Muscle layer of duodenum (tissue), 2 donors: ENCODE measurements at regions not wholly inside any gene's neighbourhood (a gene's known extent, or its start where the extent isn't known, plus 50 kb on each side); places are given as distances from the start of the nearest gene placed in this dataset.

Experiments used
- H3K27ac ChIP-seq: one replicate; pipeline ENCODE4 v1.7.0; 2013; ENCODE audit warnings: mild to moderate bottlenecking, low read length
- H3K27me3 ChIP-seq: one replicate; pipeline ENCODE4 v1.7.0; 2013; ENCODE audit warnings: low read depth, mild to moderate bottlenecking, control low read depth, low read length
- H3K36me3 ChIP-seq, 2 donors: one replicate each; pipeline ENCODE4 v1.7.0; 2013; ENCODE audit warnings: low read length in 2 of 2, control low read depth in 1 of 2, mild to moderate bottlenecking in 1 of 2; ENCODE audit not compliant: insufficient read depth in 2 of 2, control insufficient read depth in 1 of 2
- H3K4me1 ChIP-seq, 2 donors: one replicate each; pipeline ENCODE4 v1.7.0; 2013; ENCODE audit warnings: low read length in 2 of 2, mild to moderate bottlenecking in 2 of 2, control low read depth in 1 of 2, moderate library complexity in 1 of 2; ENCODE audit not compliant: insufficient read depth in 2 of 2, control insufficient read depth in 1 of 2
- H3K4me3 ChIP-seq, 2 donors: one replicate each; pipeline ENCODE4 v1.7.0; 2013; ENCODE audit warnings: low read length in 2 of 2, low read depth in 1 of 2, mild to moderate bottlenecking in 1 of 2
- H3K9me3 ChIP-seq, 2 donors: one replicate each; pipeline ENCODE4 v1.7.0; 2013; ENCODE audit warnings: low read length in 2 of 2, control low read depth in 1 of 2, mild to moderate bottlenecking in 1 of 2; ENCODE audit not compliant: control insufficient read depth in 1 of 2
- donor health status: healthy.

DNA sequence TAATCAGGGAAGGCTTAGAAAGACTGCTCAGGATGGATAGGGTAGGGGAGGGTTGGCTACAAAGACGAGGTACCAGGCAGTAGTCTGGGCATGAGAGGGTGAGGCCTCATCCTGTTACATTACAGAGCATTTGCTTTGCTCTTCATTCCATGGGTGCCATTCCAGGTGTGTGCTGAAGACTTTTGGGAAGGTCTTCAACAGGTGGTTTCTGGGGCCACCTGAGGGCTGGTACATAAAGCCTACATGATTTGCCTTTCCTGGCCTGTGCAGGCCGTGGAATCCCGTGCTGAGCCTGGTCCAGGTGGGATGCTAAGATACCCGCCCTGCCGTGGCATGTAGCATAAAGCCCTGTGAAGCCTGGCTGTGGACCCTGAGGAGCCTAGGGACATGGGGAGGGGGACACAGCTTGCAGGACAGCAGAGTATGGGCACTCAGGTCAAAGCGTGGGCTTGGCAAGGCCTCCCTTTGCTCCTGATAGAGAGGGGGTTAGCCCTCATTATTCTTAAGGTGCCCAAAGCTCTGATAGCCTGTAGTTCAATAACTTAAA lies 55.6 kb upstream of the ZNF536 start:
- Histone ChIP-seq H3K27ac (no peak overlapping the region), H3K4me1 (no peaks in the 10 kb centered on the region), H3K4me3 (no peak overlapping the region), H3K36me3 (no peaks in the 10 kb centered on the region), H3K9me3 (peaks cover 0 to 6% of the 10 kb centered on the region in 2 donors), H3K27me3 (no peaks in the 10 kb centered on the region)

DNA sequence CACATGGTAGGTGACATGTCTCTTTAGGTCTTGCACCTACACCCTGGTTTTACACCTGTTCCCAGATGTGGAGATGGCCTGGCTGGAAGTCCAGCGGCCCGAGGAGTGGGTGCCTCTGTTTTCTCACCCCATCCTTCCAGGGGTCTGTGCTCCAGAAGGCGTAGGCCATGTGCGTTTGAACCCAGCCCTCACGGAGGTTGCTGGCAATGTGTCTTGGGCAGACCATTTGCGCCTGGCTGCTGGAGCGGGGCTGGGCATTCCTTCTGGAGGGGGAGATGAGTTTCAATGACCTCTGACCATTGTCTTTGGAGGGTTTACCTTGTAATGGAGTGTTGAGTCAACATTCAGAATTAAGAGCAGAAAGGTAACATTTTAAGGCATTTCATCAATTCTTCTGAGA lies 54.8 kb upstream of the ZNF536 start:
- no peaks in the 10 kb centered on the region for H3K27me3 ChIP-seq

DNA sequence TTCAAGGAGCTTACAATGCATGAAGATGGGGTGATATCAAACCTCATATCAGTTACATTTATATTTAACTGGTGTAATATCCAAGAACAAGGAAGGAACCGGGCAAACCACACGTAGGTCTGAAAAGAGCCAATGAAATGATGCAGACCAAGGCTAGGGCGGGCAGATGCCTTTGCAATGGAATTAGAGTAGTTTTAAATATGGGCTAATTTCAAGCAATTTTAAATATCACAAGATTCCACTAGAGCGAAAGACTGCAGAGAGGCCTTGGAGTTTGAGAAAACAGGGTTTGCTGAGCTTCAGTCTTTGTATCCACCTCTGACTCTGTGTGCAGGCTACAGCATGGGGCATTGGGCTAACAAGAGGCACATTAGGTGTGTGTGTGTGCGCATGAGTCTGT lies 53.9 kb upstream of the ZNF536 start:
- H3K27ac ChIP-seq = no peak overlapping the region
- H3K4me1 ChIP-seq = no peaks in the 10 kb centered on the region
- H3K4me3 ChIP-seq = no peak overlapping the region
- H3K36me3 ChIP-seq = no peaks in the 10 kb centered on the region
- H3K9me3 ChIP-seq = peaks cover 0 to 6% of the 10 kb centered on the region in 2 donors
- H3K27me3 ChIP-seq = no peaks in the 10 kb centered on the region

More for the DNA sequence above, 54.8 kb upstream of the ZNF536 start:
- Histone ChIP-seq H3K27ac (no peak overlapping the region), H3K9me3 (peaks cover 0 to 6% of the 10 kb centered on the region in 2 donors), H3K4me3 (no peak overlapping the region), H3K4me1 (no peaks in the 10 kb centered on the region), H3K36me3 (no peaks in the 10 kb centered on the region)

- H3K36me3 ChIP-seq = no peaks in the 10 kb centered on the region
- no peak overlapping the region for H3K27ac ChIP-seq
- H3K4me3 ChIP-seq = no peak overlapping the region
- no peaks in the 10 kb centered on the region for H3K27me3 ChIP-seq
- H3K9me3 ChIP-seq = peaks cover 0 to 6% of the 10 kb centered on the region in 2 donors
- H3K4me1 ChIP-seq = no peaks in the 10 kb centered on the region
Observed at GRCh38 chr19:30318936-30319335, 53.2 kb upstream of the ZNF536 start.

GRCh38 chr19:30319411-30319810 lies 52.8 kb upstream of the ZNF536 start:
- H3K27ac ChIP-seq = no peak overlapping the region
- no peaks in the 10 kb centered on the region for H3K36me3 ChIP-seq
- H3K4me1 ChIP-seq = no peaks in the 10 kb centered on the region
- no peak overlapping the region for H3K4me3 ChIP-seq
- peaks cover 0 to 6% of the 10 kb centered on the region in 2 donors for H3K9me3 ChIP-seq
- no peaks in the 10 kb centered on the region for H3K27me3 ChIP-seq

DNA sequence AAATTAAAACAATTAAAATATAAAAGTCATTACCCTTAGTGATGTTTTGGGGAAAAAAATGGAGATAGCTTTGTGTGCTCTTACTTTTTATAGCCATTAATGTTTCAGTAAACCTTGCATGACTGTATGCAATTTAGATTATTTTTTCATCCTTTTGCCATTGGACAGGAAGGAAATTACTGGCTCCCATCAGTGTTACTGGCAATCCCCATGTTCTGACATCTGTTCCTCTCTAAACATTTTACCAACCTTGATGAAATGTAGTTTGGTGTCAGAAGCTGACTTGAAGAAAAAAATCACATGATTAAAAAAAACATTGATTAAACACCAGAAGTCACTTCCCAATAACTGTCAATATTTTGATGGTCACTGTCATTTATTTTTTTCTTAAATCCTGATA lies 52.3 kb upstream of the ZNF536 start:
- no peaks in the 10 kb centered on the region for H3K36me3 ChIP-seq
- H3K4me3 ChIP-seq = no peak overlapping the region
- H3K4me1 ChIP-seq = no peaks in the 10 kb centered on the region
- no peaks in the 10 kb centered on the region for H3K27me3 ChIP-seq
- H3K9me3 ChIP-seq = peaks cover 0 to 6% of the 10 kb centered on the region in 2 donors
- H3K27ac ChIP-seq = no peak overlapping the region

DNA sequence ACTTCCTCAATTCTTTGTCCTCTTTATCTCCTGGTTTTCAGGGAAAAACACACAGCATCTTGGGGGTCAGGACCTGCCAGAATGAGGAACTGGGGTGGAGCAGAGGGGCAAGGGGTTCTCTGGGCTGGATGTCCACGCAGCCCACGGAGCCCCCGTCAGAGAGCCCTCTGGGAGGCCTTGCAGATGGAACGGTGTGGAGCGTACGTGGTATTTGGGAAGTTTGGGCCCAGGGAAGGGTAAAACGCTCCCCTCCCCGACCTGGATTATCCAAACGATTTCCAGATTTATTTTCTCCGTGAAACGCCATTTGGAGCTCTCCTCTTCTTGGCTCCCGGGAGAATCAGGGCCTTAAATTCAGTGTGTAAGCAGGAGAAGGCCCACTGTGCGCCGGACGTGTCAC lies 51.7 kb upstream of the ZNF536 start:
- Histone ChIP-seq H3K9me3 (peaks cover 0 to 6% of the 10 kb centered on the region in 2 donors), H3K4me3 (no peak overlapping the region), H3K27me3 (no peaks in the 10 kb centered on the region), H3K27ac (no peak overlapping the region), H3K36me3 (no peaks in the 10 kb centered on the region), H3K4me1 (no peaks in the 10 kb centered on the region)

DNA sequence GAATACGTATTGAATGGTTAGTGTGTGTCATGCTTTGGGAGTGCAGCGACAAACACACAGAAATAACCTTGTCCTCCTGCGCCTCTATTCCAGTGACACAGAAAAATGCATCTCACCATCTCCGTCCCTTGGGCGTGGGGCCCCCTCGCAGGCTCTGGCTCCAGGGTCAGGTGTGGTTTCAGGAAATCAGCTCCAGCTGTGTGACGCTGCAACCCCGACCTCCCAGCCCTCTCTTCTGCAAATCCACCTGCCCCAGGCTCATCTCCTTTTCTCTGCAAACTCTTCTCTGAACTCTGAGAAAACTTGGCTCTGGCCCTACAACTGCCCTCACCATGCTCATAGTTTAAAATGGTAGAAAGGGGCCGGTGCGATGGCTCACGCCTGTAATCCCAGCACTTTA lies 51.3 kb upstream of the ZNF536 start:
- peaks cover 0 to 6% of the 10 kb centered on the region in 2 donors for H3K9me3 ChIP-seq
- no peaks in the 10 kb centered on the region for H3K27me3 ChIP-seq
- no peak overlapping the region for H3K27ac ChIP-seq
- H3K4me3 ChIP-seq = no peak overlapping the region
- H3K4me1 ChIP-seq = no peaks in the 10 kb centered on the region
- H3K36me3 ChIP-seq = no peaks in the 10 kb centered on the region
